SK-N-MC (cell line): ENCODE measurements at regions not wholly inside any gene's neighbourhood (a gene's known extent, or its start where the extent isn't known, plus 50 kb on each side); places are given as distances from the start of the nearest gene placed in this dataset.

ENCODE experiments used
- EZH2 ChIP-seq: fragments of 200-600 bp; sonication (generic); IDR thresholded peaks from one replicate; pipeline ENCODE4 v1.6.1; 2017; ENCODE audit warnings: antibody characterized with exemption
- FOXP2 ChIP-seq: optimal IDR thresholded peaks from 2 replicates; pipeline ENCODE3; 2011; ENCODE audit warnings: mild to moderate bottlenecking, moderate library complexity; ENCODE audit not compliant: insufficient read depth; ENCODE audit errors: extremely low read length, control extremely low read depth
- POLR2AphosphoS5 ChIP-seq: IDR thresholded peaks from 2 replicates; pipeline ENCODE4 v1.6.1; 2012; ENCODE audit warnings: mild to moderate bottlenecking, low read depth, low read length, borderline replicate concordance

DNA sequence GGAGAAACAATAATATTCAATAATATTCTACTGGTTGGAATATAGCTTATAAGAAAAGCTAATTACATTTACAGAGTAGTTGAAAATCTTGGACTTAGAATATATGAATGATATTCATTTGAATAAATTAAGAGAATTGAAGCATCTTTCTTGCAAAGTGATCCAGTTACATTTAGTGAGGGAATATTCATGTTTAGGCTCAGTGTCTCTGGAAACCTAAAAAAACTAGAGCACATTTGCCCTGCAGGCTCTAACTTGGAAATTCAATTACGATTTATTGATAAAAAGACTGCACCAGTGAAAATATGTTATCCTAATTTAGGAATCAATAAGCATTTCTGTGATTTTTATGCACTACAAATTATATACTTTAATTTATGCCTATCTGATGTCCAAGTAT lies 58.3 kb upstream of the RAP1GDS1 start:
- no peak for TF ChIP-seq POLR2AphosphoS5
- no peak for TF ChIP-seq EZH2
- TF ChIP-seq FOXP2, result no peak
